HepG2 (cell line): ENCODE measurements at regions not wholly inside any gene's neighbourhood (a gene's known extent, or its start where the extent isn't known, plus 50 kb on each side); places are given as distances from the start of the nearest gene placed in this dataset.

ENCODE experiments used
- ATAC-seq: fragments of 200-7000 bp; cut with Tn5 transposase; 3 replicates; pipeline ENCODE4 v1.9.1; 2020; ENCODE audit warnings: mild to moderate bottlenecking, moderate library complexity
- BruUV-seq: library from RNA; stranded (reverse); fragments of 400-500 nt; replicated peaks from 2 replicates; lab custom pipeline; 2021; lab: Mats Ljungman, UMichigan
- CTCF ChIA-PET: fragments of 300-600 bp; formaldehyde crosslinking; extraction: SDS; loops from one replicate; lab custom pipeline; 2021; ENCODE audit warnings: low total read pairs, inconsistent platforms, low intra/inter-chr PET ratio; lab: Yijun Ruan, JAX
- POLR2A ChIA-PET: fragments of 350-600 bp; sonication (Branson Sonifier 250); formaldehyde crosslinking; loops from one replicate; lab custom pipeline; 2020; ENCODE audit warnings: antibody characterized with exemption, inconsistent platforms; lab: Yijun Ruan, JAX
- DNase-seq: peaks from one replicate; pipeline ENCODE4 v3.0.0-alpha.2; 2015; ENCODE audit warnings: low spot score
- FAIRE-seq: peaks from 3 replicates; lab custom pipeline; 2011; peaks lifted over from hg19 to GRCh38; lab: Jason Lieb, UNC
- H2AFZ ChIP-seq: one replicate; pipeline ENCODE4 v1.6.1; 2011; ENCODE audit warnings: low read length, inconsistent platforms
- H3K27ac ChIP-seq: fragments of 300-600 bp; 3 replicates; pipeline ENCODE4 v1.8.0; 2011; ENCODE audit warnings: mixed run types, mild to moderate bottlenecking, mixed read lengths, low read length, inconsistent platforms; ENCODE audit not compliant: insufficient read depth; ENCODE audit errors: extremely low read length
- H3K27me3 ChIP-seq, 2 experiments: fragments of 200-600 bp in 1 of 2; 2 replicates in 1 of 2; 3 replicates in 1 of 2; pipeline versions ENCODE4 v1.6.0 to v1.8.0; 2011; ENCODE audit warnings: low read length in 2 of 2, mild to moderate bottlenecking in 2 of 2, moderate library complexity in 2 of 2, inconsistent platforms in 1 of 2; ENCODE audit not compliant: insufficient read depth in 2 of 2, control insufficient read depth in 1 of 2
- H3K36me3 ChIP-seq, 2 experiments: fragments of 200-600 bp in 1 of 2; replicated peaks in 1 of 2; 2 replicates in 1 of 2; 3 replicates in 1 of 2; pipeline versions ENCODE4 v1.5.1 to v1.8.0; 2011; ENCODE audit warnings: low read length in 2 of 2, inconsistent platforms in 1 of 2; ENCODE audit not compliant: insufficient read depth in 2 of 2, control insufficient read depth in 1 of 2
- H3K4me1 ChIP-seq: 2 replicates; pipeline ENCODE4 v1.5.1; 2012; ENCODE audit warnings: low read length, inconsistent platforms; ENCODE audit not compliant: insufficient read depth
- H3K4me2 ChIP-seq: 2 replicates; pipeline ENCODE4 v1.6.0; 2011; ENCODE audit warnings: low read depth, low read length, inconsistent platforms
- H3K4me3 ChIP-seq, 3 experiments: fragments of 200-600 bp in 1 of 3; sonication (generic), shearing (Covaris generic) in 1 of 3; replicated peaks in 1 of 3; 2 replicates each; pipeline ENCODE4 v1.5.1; 2011 to 2016; ENCODE audit warnings: low read length in 3 of 3, inconsistent platforms in 2 of 3, low read depth in 2 of 3, mild to moderate bottlenecking in 2 of 3, control low read depth in 1 of 3, mixed read lengths in 1 of 3; ENCODE audit not compliant: insufficient read depth in 1 of 3
- H3K79me2 ChIP-seq: one replicate; pipeline ENCODE4 v1.6.1; 2011; ENCODE audit warnings: low read length, inconsistent platforms; ENCODE audit not compliant: insufficient read depth
- H3K9ac ChIP-seq: 2 replicates; pipeline ENCODE4 v1.6.0; 2011; ENCODE audit warnings: mild to moderate bottlenecking, low read depth, low read length, inconsistent platforms; ENCODE audit not compliant: insufficient read depth
- H3K9me3 ChIP-seq: 2 replicates; pipeline ENCODE4 v1.5.1; 2012; ENCODE audit warnings: mild to moderate bottlenecking, low read length
- H4K20me1 ChIP-seq: 2 replicates; pipeline ENCODE4 v1.6.0; 2011; ENCODE audit warnings: inconsistent platforms, mild to moderate bottlenecking, low read length, moderate library complexity; ENCODE audit not compliant: insufficient read depth
- EED ChIP-seq: sonication (generic); formaldehyde crosslinking; IDR thresholded peaks from 2 replicates; pipeline ENCODE4 v1.5.0; 2020; ENCODE audit warnings: mild to moderate bottlenecking, missing genetic modification reagents
- EP300 ChIP-seq, 3 experiments: sonication (generic) in 1 of 3; formaldehyde crosslinking in 1 of 3; IDR thresholded peaks; 2 replicates each; pipeline versions ENCODE4 v1.5.1 to v1.6.1; 2011 to 2020; ENCODE audit warnings: low read depth in 2 of 3, low read length in 2 of 3, borderline replicate concordance in 1 of 3, improper control_type of control experiment in 1 of 3, mild to moderate bottlenecking in 1 of 3, missing genetic modification reagents in 1 of 3, moderate library complexity in 1 of 3
- MED1 ChIP-seq: sonication (generic); formaldehyde crosslinking; IDR thresholded peaks from 2 replicates; pipeline ENCODE4 v1.4.0; 2020; ENCODE audit warnings: missing genetic modification reagents
- PPARG ChIP-seq: conservative IDR thresholded peaks from 2 replicates; pipeline ENCODE4 v1.6.1; 2016; ENCODE audit warnings: missing biosample characterization, missing genetic modification reagents
- TARDBP ChIP-seq: sonication (generic); formaldehyde crosslinking; IDR thresholded peaks from 2 replicates; pipeline ENCODE4 v1.8.0; 2022; ENCODE audit warnings: mild to moderate bottlenecking, missing genetic modification reagents
- TP53 ChIP-seq: sonication (generic); formaldehyde crosslinking; conservative IDR thresholded peaks from 2 replicates; pipeline ENCODE4 v1.4.0; 2020; ENCODE audit warnings: missing genetic modification reagents
- ZNF205 ChIP-seq: IDR thresholded peaks from 2 replicates; pipeline ENCODE4 v1.6.1; 2018; ENCODE audit warnings: missing biosample characterization, missing genetic modification reagents
- ZNF263 ChIP-seq: sonication (generic); formaldehyde crosslinking; IDR thresholded peaks from 2 replicates; pipeline ENCODE4 v1.4.0; 2020; ENCODE audit warnings: missing genetic modification reagents
- ZNF274 ChIP-seq: sonication (generic); formaldehyde crosslinking; IDR thresholded peaks from 2 replicates; pipeline ENCODE4 v1.5.1; 2020; ENCODE audit warnings: mild to moderate bottlenecking, missing genetic modification reagents
- ZNF616 ChIP-seq: sonication (generic); formaldehyde crosslinking; IDR thresholded peaks from 2 replicates; pipeline ENCODE4 v1.5.0; 2020; ENCODE audit warnings: low read depth, mild to moderate bottlenecking, missing genetic modification reagents
- WGBS: methylation state at CpG from one replicate; pipeline ENCODE4 v1.1.6; 2017; ENCODE audit warnings: low lambda C conversion rate; 5-methylcytosine and 5-hydroxymethylcytosine counted together
- in situ Hi-C: cut with HindIII; loops from 2 replicates; pipeline ENCODE4 v1.10.0; 2017; ENCODE audit warnings: low pct_unique_long_range_greater_than_20kb; ENCODE audit not compliant: extremely low pct_ligation_motif_present
- intact Hi-C: fragments of 100-400 bp; cut with micrococcal nuclease; formaldehyde crosslinking; loops from one replicate; pipeline ENCODE4 v1.10.0; 2022; ENCODE audit not compliant: unreplicated experiment
- TF ChIP-seq, protein P1 (sequence below): sonication (generic); formaldehyde crosslinking; IDR thresholded peaks from 2 replicates; pipeline ENCODE4 v1.5.1; 2020; ENCODE audit warnings: mild to moderate bottlenecking, missing genetic modification reagents, moderate library complexity
- TF ChIP-seq, protein P2 (sequence below): sonication (generic); formaldehyde crosslinking; conservative IDR thresholded peaks from 2 replicates; pipeline ENCODE4 v1.8.1; 2023; ENCODE audit warnings: missing genetic modification reagents

DNA sequence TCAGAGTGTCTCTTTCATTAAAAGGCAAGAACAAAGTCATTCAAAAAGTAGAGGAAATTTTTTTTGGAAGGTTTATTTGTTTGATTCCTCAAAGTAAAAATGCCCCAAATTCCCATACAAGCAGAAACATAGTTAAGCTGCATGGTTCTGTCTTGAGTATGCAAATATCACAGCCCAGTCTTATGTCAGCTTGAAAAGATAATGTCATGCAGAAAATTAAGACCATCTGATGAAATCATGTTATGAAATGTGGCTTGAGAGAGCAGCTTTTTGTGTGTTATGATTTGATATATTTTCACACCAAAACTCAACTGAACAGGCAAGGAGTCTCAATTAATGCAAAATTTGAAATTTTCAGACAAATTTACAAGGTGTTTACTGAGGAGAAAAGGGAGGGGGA lies 411.0 kb downstream of the LMO4 start:
- Histone ChIP-seq H3K4me2 (no peak overlapping the region), H4K20me1 (no peaks in the 10 kb centered on the region), H3K79me2 (no peaks in the 10 kb centered on the region), H2AFZ (no peak overlapping the region), H3K9me3 (no peaks in the 10 kb centered on the region), H3K27me3 (no peaks in the 10 kb centered on the region), H3K36me3 (no peaks in the 10 kb centered on the region), H3K4me3 (no peak overlapping the region), H3K27ac (no peak overlapping the region), H3K9ac (no peak overlapping the region), H3K4me1 (no peaks in the 10 kb centered on the region; the same call in 1 of the 2 replicates)
- BruUV-seq, result no TSS peak
- DNase-seq (no peak), ATAC-seq (no peak), FAIRE-seq (no peak)
- in situ Hi-C loops, result no loop called here
- intact Hi-C loops, result no loop called here
- ChIA-PET POLR2A (no interaction called here), CTCF (no interaction called here)
- TF ChIP-seq MED1, result no peak
- TF ChIP-seq TP53 (CRISPR knock-in tag), result no peak
- TF ChIP-seq, protein P1, sequence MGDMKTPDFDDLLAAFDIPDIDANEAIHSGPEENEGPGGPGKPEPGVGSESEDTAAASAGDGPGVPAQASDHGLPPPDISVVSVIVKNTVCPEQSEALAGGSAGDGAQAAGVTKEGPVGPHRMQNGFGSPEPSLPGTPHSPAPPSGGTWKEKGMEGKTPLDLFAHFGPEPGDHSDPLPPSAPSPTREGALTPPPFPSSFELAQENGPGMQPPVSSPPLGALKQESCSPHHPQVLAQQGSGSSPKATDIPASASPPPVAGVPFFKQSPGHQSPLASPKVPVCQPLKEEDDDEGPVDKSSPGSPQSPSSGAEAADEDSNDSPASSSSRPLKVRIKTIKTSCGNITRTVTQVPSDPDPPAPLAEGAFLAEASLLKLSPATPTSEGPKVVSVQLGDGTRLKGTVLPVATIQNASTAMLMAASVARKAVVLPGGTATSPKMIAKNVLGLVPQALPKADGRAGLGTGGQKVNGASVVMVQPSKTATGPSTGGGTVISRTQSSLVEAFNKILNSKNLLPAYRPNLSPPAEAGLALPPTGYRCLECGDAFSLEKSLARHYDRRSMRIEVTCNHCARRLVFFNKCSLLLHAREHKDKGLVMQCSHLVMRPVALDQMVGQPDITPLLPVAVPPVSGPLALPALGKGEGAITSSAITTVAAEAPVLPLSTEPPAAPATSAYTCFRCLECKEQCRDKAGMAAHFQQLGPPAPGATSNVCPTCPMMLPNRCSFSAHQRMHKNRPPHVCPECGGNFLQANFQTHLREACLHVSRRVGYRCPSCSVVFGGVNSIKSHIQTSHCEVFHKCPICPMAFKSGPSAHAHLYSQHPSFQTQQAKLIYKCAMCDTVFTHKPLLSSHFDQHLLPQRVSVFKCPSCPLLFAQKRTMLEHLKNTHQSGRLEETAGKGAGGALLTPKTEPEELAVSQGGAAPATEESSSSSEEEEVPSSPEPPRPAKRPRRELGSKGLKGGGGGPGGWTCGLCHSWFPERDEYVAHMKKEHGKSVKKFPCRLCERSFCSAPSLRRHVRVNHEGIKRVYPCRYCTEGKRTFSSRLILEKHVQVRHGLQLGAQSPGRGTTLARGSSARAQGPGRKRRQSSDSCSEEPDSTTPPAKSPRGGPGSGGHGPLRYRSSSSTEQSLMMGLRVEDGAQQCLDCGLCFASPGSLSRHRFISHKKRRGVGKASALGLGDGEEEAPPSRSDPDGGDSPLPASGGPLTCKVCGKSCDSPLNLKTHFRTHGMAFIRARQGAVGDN (CRISPR knock-in tag), result no peak

- DNase-seq (no peak), FAIRE-seq (no peak), ATAC-seq (no peak)
- TF ChIP-seq, protein P2, sequence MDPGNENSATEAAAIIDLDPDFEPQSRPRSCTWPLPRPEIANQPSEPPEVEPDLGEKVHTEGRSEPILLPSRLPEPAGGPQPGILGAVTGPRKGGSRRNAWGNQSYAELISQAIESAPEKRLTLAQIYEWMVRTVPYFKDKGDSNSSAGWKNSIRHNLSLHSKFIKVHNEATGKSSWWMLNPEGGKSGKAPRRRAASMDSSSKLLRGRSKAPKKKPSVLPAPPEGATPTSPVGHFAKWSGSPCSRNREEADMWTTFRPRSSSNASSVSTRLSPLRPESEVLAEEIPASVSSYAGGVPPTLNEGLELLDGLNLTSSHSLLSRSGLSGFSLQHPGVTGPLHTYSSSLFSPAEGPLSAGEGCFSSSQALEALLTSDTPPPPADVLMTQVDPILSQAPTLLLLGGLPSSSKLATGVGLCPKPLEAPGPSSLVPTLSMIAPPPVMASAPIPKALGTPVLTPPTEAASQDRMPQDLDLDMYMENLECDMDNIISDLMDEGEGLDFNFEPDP, result no peak
- TF ChIP-seq PPARG (CRISPR knock-in tag), result no peak
- no peak for TF ChIP-seq ZNF263
- TF ChIP-seq EP300 (IDR thresholded peaks at IDR 0.05; ENCODE audit: low read depth in 2 of 2, low read length in 2 of 2), result no peak
- TF ChIP-seq EP300 (CRISPR knock-in tag; IDR thresholded peaks at IDR 0.05; ENCODE audit: borderline replicate concordance), result no peak
- no peak for TF ChIP-seq TARDBP (CRISPR knock-in tag)
- no peak for TF ChIP-seq ZNF274
- TF ChIP-seq ZNF205 (CRISPR knock-in tag), result no peak
- TF ChIP-seq ZNF616 (CRISPR knock-in tag), result no peak
- TF ChIP-seq EED, result no peak
- Histone ChIP-seq H3K4me3 (no peak overlapping the region), H3K4me1 (no peaks in the 10 kb centered on the region; the same call in 1 of the 2 replicates), H3K27me3 (no peaks in the 10 kb centered on the region), H3K27ac (no peak overlapping the region), H4K20me1 (no peaks in the 10 kb centered on the region), H3K9ac (no peak overlapping the region), H3K36me3 (no peaks in the 10 kb centered on the region), H3K79me2 (no peaks in the 10 kb centered on the region), H2AFZ (no peak overlapping the region), H3K4me2 (no peak overlapping the region), H3K9me3 (no peaks in the 10 kb centered on the region)
- no TSS peak for BruUV-seq
- 52% methylated on average over 4 of the region's 4 CpGs for WGBS
- in situ Hi-C loops (no loop called here), intact Hi-C loops (no loop called here)
- ChIA-PET CTCF (no interaction called here), POLR2A (no interaction called here)
These were observed 414.6 kb downstream of the LMO4 start for GRCh38 chr1:87743256-87743655.
